ENCODE measurements at regions not wholly inside any gene's neighbourhood (a gene's known extent, or its start where the extent isn't known, plus 50 kb on each side); places are given as distances from the start of the nearest gene placed in this dataset.

- TF ChIP-seq, protein P1, sequence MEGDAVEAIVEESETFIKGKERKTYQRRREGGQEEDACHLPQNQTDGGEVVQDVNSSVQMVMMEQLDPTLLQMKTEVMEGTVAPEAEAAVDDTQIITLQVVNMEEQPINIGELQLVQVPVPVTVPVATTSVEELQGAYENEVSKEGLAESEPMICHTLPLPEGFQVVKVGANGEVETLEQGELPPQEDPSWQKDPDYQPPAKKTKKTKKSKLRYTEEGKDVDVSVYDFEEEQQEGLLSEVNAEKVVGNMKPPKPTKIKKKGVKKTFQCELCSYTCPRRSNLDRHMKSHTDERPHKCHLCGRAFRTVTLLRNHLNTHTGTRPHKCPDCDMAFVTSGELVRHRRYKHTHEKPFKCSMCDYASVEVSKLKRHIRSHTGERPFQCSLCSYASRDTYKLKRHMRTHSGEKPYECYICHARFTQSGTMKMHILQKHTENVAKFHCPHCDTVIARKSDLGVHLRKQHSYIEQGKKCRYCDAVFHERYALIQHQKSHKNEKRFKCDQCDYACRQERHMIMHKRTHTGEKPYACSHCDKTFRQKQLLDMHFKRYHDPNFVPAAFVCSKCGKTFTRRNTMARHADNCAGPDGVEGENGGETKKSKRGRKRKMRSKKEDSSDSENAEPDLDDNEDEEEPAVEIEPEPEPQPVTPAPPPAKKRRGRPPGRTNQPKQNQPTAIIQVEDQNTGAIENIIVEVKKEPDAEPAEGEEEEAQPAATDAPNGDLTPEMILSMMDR (conservative IDR thresholded peaks at IDR 0.05): no peak
- no peak for TF ChIP-seq EZH2 (IDR thresholded peaks at IDR 0.05; ENCODE audit: low read depth)
Observed at GRCh38 chr4:98733601-98734000, 75.2 kb upstream of the TSPAN5 start.

Measured in PC-9 (cell line).